Pancreas (tissue), 10 donors: ENCODE measurements at regions not wholly inside any gene's neighbourhood (a gene's known extent, or its start where the extent isn't known, plus 50 kb on each side); places are given as distances from the start of the nearest gene placed in this dataset.
"Not testable (repeated sequence)": the region's sequence is repeated elsewhere in the genome, so short reads cannot be mapped to it uniquely, and the experiment has no call there.

Source experiments
- ATAC-seq, 4 donors: fragments of 200-7000 bp; cut with Tn5 transposase; one replicate each; pipeline versions ENCODE4 v1.8.0 to v1.9.1; 2020; ENCODE audit warnings: mild to moderate bottlenecking in 4 of 4, moderate library complexity in 4 of 4
- DNase-seq, 6 donors: peaks; one replicate each; pipeline ENCODE4 v3.0.0-alpha.2; 2020
- FAIRE-seq: peaks from 2 replicates; lab custom pipeline; 2012; peaks lifted over from hg19 to GRCh38; lab: Jason Lieb, UNC
- H3K27ac ChIP-seq, 4 donors: fragments of 200-600 bp; sonication (generic); 1 replicate in 3 of 4; 2 replicates in 1 of 4; pipeline versions ENCODE4 v1.5.0 to v1.8.0; 2020
- H3K27me3 ChIP-seq, 4 donors: fragments of 200-600 bp; one replicate each; pipeline ENCODE4 v1.8.0; 2021
- H3K36me3 ChIP-seq, 3 donors: fragments of 200-600 bp; sonication (generic) in 1 of 3; one replicate each; pipeline versions ENCODE4 v1.5.0 to v1.8.0; 2020 to 2021
- H3K4me1 ChIP-seq, 3 donors: fragments of 200-600 bp; one replicate each; pipeline ENCODE4 v1.8.0; 2021
- H3K4me3 ChIP-seq, 4 donors: fragments of 200-600 bp; sonication (generic) in 2 of 4; one replicate each; pipeline versions ENCODE4 v1.5.0 to v1.8.0; 2020 to 2021
- H3K9me3 ChIP-seq, 4 donors: fragments of 200-600 bp; one replicate each; pipeline ENCODE4 v1.8.0; 2021
- WGBS, 2 donors: extraction: QIAGEN DNeasy Blood & Tissue Kit; methylation state at CpG; one replicate each; pipeline ENCODE4 v1.1.7; 2013; 5-methylcytosine and 5-hydroxymethylcytosine counted together
- intact Hi-C, 3 donors: fragments of 100-400 bp; cut with DNase I; formaldehyde crosslinking; loops; one replicate each; pipeline versions ENCODE4 v1.11.1 to v1.14.2; 2022
- TF ChIP-seq, protein P1 (sequence below), 4 donors: fragments of 200-600 bp; sonication (generic) in 3 of 4; IDR thresholded peaks; one replicate each; pipeline versions ENCODE4 v1.5.0 to v1.8.0; 2021; ENCODE audit warnings: antibody characterized with exemption in 4 of 4
- donor health status: healthy with polysubstance abuse.
- donor health status: DM: no; HTN: no; CAD: no; lungs with moderate emphysema.
- donor health status: DM: no; HTN: no; CAD: no.
- donor health status: control.
- donor health status: control.
- donor health status: Bipolar disorder and iron deficiency.
- donor health status: DM: yes; HTN: yes; CAD: no.
- donor health status: DM: no; HTN: no; CAD: no.
- donor health status: DM: no; HTN: no; CAD: no.
- donor health status: DM: yes; HTN: yes; CAD: no.

DNA sequence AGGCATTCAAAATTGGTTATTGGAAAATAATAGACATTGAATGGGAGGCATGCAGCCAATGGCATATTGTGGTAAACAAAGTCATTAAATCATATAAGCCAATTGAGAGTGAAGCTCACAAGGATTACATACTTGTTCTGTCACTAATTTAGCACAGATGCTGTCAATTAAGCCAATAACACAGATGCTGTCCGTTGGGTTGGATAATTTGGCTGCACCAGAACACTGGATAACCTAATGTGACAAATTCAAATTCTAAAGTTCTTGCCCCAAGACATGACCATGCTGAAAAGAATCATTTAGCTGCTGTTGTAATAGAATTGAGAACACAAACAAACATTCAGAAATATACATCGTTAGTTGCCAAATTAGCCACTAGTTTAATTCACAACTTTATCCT, 1796.4 kb downstream of the EFNA5 start:
- 86 to 87% methylated on average over 2 of the region's 2 CpGs for WGBS, 2 donors
- no peaks in the 10 kb centered on the region for H3K4me1 ChIP-seq
- no peak for ATAC-seq
- DNase-seq: no peak
- no peak overlapping the region for H3K4me3 ChIP-seq
- H3K36me3 ChIP-seq: no peaks in the 10 kb centered on the region
- intact Hi-C loops: no loop called here
- no peak overlapping the region for H3K27ac ChIP-seq
- no peak for FAIRE-seq
- no peaks in the 10 kb centered on the region for H3K9me3 ChIP-seq
- TF ChIP-seq, protein P1, sequence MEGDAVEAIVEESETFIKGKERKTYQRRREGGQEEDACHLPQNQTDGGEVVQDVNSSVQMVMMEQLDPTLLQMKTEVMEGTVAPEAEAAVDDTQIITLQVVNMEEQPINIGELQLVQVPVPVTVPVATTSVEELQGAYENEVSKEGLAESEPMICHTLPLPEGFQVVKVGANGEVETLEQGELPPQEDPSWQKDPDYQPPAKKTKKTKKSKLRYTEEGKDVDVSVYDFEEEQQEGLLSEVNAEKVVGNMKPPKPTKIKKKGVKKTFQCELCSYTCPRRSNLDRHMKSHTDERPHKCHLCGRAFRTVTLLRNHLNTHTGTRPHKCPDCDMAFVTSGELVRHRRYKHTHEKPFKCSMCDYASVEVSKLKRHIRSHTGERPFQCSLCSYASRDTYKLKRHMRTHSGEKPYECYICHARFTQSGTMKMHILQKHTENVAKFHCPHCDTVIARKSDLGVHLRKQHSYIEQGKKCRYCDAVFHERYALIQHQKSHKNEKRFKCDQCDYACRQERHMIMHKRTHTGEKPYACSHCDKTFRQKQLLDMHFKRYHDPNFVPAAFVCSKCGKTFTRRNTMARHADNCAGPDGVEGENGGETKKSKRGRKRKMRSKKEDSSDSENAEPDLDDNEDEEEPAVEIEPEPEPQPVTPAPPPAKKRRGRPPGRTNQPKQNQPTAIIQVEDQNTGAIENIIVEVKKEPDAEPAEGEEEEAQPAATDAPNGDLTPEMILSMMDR (IDR thresholded peaks at IDR 0.05): no peak
- H3K27me3 ChIP-seq: no peaks in the 10 kb centered on the region

DNA sequence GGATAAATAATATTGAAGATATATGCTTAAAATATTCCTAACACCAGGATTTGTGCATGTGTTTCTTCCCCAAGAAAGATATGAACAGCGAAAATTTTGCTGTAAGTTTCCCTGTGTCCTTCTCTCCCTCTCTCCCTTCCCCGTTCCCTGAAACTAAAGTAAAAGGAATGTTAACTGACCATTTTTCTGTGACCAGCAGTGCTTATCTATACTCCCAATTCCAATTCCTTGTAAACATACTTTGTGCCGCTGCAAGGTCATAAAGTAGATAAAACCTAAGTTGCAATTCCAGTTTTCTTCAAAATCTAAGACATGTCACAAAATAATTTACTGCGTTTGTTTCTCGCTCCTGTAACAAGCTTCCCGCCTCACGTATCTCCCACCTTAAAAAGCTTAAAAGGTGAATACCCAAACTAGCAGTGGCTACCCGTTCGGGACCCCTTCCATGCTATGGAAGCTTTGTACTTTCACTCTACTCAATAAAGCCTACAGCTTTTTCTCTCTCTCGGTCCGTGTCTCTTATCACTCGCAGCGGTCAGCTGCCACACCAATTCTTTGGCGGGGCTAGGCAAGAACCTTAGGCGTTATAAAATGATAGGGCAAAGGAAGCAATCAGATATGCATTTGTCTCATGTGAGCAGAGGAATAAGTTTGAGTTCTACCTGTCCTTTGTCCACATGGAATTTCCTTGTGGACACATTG, 1798.0 kb downstream of the EFNA5 start:
- intact Hi-C loops: no loop called here
- ATAC-seq (peak in 3 of 4 donors; percentile 57 to 89 (median 64)), DNase-seq (peak in 1 of 6 donors; percentile 26), FAIRE-seq (no peak)
- H3K9me3 ChIP-seq: no peaks in the 10 kb centered on the region
- peak overlapping the region in 2 of 4 donors; percentile 22 to 30 for H3K4me3 ChIP-seq
- 18 to 23% methylated on average over 15 of the region's 15 CpGs for WGBS, 2 donors
- TF ChIP-seq, protein P1 (IDR thresholded peaks at IDR 0.05): no peak
- peak overlapping the region in 1 of 4 donors; percentile 42 for H3K27ac ChIP-seq
- no peaks in the 10 kb centered on the region for H3K27me3 ChIP-seq
- H3K4me1 ChIP-seq: no peaks in the 10 kb centered on the region
- no peaks in the 10 kb centered on the region for H3K36me3 ChIP-seq

DNA sequence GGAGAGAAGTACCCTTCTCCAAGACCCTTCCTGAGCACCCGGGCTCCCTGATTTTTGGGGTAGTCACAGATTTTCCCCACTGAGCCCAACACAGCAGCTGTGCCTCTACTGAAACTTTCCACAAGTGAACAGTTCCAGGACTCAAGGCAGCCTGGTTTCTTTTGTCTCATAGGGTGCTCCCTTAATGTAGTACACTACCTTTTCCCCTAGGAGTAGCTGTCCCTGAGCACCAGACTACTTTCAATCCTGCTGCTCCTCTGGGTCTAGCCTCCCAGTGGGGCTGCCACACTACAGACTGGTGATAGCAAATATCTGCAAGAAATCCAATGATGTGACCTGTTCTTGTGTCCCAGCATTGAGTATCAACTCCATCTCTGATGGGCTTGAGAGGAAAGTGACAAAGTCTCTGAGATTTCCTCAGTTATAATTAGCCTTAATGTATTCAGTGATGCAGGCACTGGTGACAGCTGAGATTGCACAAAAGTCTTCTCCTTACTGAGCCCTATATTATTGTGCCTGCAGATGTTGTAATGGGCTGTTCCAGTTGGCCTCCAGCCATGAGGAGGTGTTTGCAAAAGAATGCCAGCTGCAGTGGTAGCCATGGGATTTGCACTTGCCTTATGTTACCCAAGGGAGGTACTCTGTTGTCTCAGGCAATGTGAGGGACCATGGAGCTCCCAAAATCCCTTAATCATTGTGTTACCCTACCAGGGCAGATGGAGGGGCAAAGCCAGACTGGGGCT, 1802.5 kb downstream of the EFNA5 start:
- Histone ChIP-seq H3K27ac (no peak overlapping the region), H3K27me3 (no peaks in the 10 kb centered on the region), H3K4me1 (no peaks in the 10 kb centered on the region), H3K9me3 (no peaks in the 10 kb centered on the region), H3K4me3 (no peak overlapping the region), H3K36me3 (no peaks in the 10 kb centered on the region)
- TF ChIP-seq, protein P1 (IDR thresholded peaks at IDR 0.05): no peak
- 94 to 95% methylated on average over 1 of the region's 1 CpG for WGBS, 2 donors
- DNase-seq (no peak), FAIRE-seq (no peak), ATAC-seq (no peak)
- intact Hi-C loops: no loop called here

DNA sequence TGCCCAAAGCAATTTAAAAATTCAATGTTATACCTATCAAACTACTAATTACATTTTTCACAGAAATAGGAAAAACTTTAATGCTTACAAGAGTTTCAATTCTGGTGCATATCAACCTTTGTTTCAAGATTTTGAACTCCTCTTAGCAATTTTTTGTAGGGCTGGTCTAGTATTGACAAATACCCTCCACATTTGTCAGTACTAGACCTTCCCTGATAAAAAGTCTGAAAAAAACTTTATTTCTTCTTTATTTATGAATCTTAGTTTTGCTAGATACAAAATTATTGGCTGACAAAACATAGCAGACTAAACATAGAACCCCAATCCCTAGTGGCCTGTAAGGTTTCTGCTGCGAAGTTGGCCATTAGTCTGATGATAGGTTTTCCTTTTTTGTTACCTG, 1804.9 kb downstream of the EFNA5 start:
- no peaks in the 10 kb centered on the region for H3K27me3 ChIP-seq
- ATAC-seq: no peak
- no peak overlapping the region for H3K27ac ChIP-seq
- 85 to 97% methylated on average over 1 of the region's 1 CpG for WGBS, 2 donors
- intact Hi-C loops: no loop called here
- no peak for DNase-seq
- no peaks in the 10 kb centered on the region for H3K4me1 ChIP-seq
- no peaks in the 10 kb centered on the region for H3K9me3 ChIP-seq
- H3K4me3 ChIP-seq: no peak overlapping the region
- no peaks in the 10 kb centered on the region for H3K36me3 ChIP-seq
- FAIRE-seq: no peak
- TF ChIP-seq, protein P1 (IDR thresholded peaks at IDR 0.05): no peak

DNA sequence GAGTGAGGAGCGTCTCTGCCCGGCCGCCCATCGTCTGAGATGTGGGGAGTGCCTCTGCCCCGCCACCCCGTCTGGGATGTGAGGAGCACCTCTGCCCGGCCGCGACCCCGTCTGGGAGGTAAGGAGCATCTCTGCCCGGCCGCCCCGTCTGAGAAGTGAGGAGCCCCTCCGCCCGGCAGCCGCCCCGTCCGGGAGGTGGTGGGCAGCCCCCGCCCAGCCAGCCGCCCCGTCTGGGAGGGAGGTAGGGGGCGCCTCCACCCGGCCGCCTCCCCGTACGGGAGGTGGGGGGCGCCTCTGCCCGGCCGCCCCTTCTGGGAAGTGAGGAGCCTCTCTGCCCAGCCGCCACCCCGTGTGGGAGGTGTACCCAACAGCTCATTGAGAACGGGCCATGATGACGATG, 1811.4 kb downstream of the EFNA5 start:
- ATAC-seq, H3K4me1 ChIP-seq, H3K27ac ChIP-seq, H3K27me3 ChIP-seq, intact Hi-C loops, H3K9me3 ChIP-seq, DNase-seq, H3K4me3 ChIP-seq, FAIRE-seq, H3K36me3 ChIP-seq: not testable (repeated sequence)
- 93 to 96% methylated on average over 20 to 33 of the region's 33 CpGs for WGBS, 2 donors
